ENCODE measurements at regions not wholly inside any gene's neighbourhood (a gene's known extent, or its start where the extent isn't known, plus 50 kb on each side); places are given as distances from the start of the nearest gene placed in this dataset.

- Histone ChIP-seq H3K79me2 (ENCODE audit: insufficient read depth, low read length) (no peaks in the 10 kb centered on the region), H4K20me1 (ENCODE audit: insufficient read depth, low read length) (no peaks in the 10 kb centered on the region), H2AFZ (ENCODE audit: low read length) (no peak overlapping the region), H3K4me3 (replicated peaks in 1 of 3; ENCODE audit: insufficient read depth in 1 of 3, low read depth in 2 of 3, low read length in 3 of 3) (no peak overlapping the region), H3K9me3 (ENCODE audit: low read length) (no peaks in the 10 kb centered on the region), H3K27ac (ENCODE audit: extremely low read length, insufficient read depth, low read length) (no peak overlapping the region), H3K36me3 (replicated peaks in 1 of 2; ENCODE audit: control insufficient read depth in 1 of 2, insufficient read depth in 2 of 2, low read length in 2 of 2) (no peaks in the 10 kb centered on the region), H3K4me1 (ENCODE audit: insufficient read depth, low read length) (no peaks in the 10 kb centered on the region), H3K4me2 (ENCODE audit: low read depth, low read length) (no peak overlapping the region), H3K9ac (ENCODE audit: insufficient read depth, low read depth, low read length) (no peak overlapping the region), H3K27me3 (ENCODE audit: control insufficient read depth in 1 of 2, insufficient read depth in 2 of 2, low read length in 2 of 2) (no peaks in the 10 kb centered on the region)
- intact Hi-C loops (cut with micrococcal nuclease; ENCODE audit: unreplicated experiment) (no loop called here), in situ Hi-C loops (cut with HindIII; ENCODE audit: extremely low pct_ligation_motif_present, low pct_unique_long_range_greater_than_20kb) (no loop called here)
- FAIRE-seq (no peak), ATAC-seq (no peak), DNase-seq (ENCODE audit: low spot score) (no peak)
- CTCF ChIA-PET (ENCODE audit: low intra/inter-chr PET ratio, low total read pairs) = no interaction called here
- BruUV-seq (replicated peaks) = no TSS peak
- POLR2A ChIA-PET = no interaction called here
- TF ChIP-seq ZNF616 (CRISPR knock-in tag; IDR thresholded peaks at IDR 0.05; ENCODE audit: low read depth) (no peak), ZNF670 (CRISPR knock-in tag; IDR thresholded peaks at IDR 0.05; ENCODE audit: borderline replicate concordance) (no peak), ZNF687 (CRISPR knock-in tag; IDR thresholded peaks at IDR 0.05) (no peak), PHF21A (CRISPR knock-in tag; IDR thresholded peaks at IDR 0.05) (no peak)
- TF ChIP-seq, protein P1, sequence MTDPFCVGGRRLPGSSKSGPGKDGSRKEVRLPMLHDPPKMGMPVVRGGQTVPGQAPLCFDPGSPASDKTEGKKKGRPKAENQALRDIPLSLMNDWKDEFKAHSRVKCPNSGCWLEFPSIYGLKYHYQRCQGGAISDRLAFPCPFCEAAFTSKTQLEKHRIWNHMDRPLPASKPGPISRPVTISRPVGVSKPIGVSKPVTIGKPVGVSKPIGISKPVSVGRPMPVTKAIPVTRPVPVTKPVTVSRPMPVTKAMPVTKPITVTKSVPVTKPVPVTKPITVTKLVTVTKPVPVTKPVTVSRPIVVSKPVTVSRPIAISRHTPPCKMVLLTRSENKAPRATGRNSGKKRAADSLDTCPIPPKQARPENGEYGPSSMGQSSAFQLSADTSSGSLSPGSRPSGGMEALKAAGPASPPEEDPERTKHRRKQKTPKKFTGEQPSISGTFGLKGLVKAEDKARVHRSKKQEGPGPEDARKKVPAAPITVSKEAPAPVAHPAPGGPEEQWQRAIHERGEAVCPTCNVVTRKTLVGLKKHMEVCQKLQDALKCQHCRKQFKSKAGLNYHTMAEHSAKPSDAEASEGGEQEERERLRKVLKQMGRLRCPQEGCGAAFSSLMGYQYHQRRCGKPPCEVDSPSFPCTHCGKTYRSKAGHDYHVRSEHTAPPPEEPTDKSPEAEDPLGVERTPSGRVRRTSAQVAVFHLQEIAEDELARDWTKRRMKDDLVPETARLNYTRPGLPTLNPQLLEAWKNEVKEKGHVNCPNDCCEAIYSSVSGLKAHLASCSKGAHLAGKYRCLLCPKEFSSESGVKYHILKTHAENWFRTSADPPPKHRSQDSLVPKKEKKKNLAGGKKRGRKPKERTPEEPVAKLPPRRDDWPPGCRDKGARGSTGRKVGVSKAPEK (CRISPR knock-in tag; IDR thresholded peaks at IDR 0.05; ENCODE audit: borderline replicate concordance) = no peak
- TF ChIP-seq, protein P2, sequence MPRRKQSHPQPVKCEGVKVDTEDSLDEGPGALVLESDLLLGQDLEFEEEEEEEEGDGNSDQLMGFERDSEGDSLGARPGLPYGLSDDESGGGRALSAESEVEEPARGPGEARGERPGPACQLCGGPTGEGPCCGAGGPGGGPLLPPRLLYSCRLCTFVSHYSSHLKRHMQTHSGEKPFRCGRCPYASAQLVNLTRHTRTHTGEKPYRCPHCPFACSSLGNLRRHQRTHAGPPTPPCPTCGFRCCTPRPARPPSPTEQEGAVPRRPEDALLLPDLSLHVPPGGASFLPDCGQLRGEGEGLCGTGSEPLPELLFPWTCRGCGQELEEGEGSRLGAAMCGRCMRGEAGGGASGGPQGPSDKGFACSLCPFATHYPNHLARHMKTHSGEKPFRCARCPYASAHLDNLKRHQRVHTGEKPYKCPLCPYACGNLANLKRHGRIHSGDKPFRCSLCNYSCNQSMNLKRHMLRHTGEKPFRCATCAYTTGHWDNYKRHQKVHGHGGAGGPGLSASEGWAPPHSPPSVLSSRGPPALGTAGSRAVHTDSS (CRISPR knock-in tag; conservative IDR thresholded peaks at IDR 0.05) = no peak
- TF ChIP-seq, protein P3, sequence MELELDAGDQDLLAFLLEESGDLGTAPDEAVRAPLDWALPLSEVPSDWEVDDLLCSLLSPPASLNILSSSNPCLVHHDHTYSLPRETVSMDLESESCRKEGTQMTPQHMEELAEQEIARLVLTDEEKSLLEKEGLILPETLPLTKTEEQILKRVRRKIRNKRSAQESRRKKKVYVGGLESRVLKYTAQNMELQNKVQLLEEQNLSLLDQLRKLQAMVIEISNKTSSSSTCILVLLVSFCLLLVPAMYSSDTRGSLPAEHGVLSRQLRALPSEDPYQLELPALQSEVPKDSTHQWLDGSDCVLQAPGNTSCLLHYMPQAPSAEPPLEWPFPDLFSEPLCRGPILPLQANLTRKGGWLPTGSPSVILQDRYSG (CRISPR knock-in tag; IDR thresholded peaks at IDR 0.05) = no peak
- 44% methylated on average over 2 of the region's 2 CpGs for WGBS (ENCODE audit: low lambda C conversion rate)
These were observed 264.9 kb downstream of the ICOS start for GRCh38 chr2:204201507-204201906.
